HG02642 (cell line): ENCODE measurements at regions not wholly inside any gene's neighbourhood (a gene's known extent, or its start where the extent isn't known, plus 50 kb on each side); places are given as distances from the start of the nearest gene placed in this dataset.
"Not testable (repeated sequence)": the region's sequence is repeated elsewhere in the genome, so short reads cannot be mapped to it uniquely, and the experiment has no call there.

Source experiments
- ATAC-seq: cut with Tn5 transposase; IDR thresholded peaks from one replicate; pipeline ENCODE4 v1.9.1; 2021; ENCODE audit warnings: mild to moderate bottlenecking; ENCODE audit not compliant: unreplicated experiment, poor library complexity

- peak; percentile 94 for ATAC-seq
Measured at GRCh38 chr11:15819679-15820286, 536.6 kb downstream of the SOX6 start.

- no peak for ATAC-seq
Measured at GRCh38 chr11:15821451-15821850, 534.9 kb downstream of the SOX6 start.

- no peak for ATAC-seq
Measured at GRCh38 chr11:15824060-15824459, 532.3 kb downstream of the SOX6 start.

- no peak for ATAC-seq
Measured at GRCh38 chr11:15825976-15826650, 530.2 kb downstream of the SOX6 start.

- peak; percentile 47 for ATAC-seq
Measured at GRCh38 chr11:15826826-15827225, 529.5 kb downstream of the SOX6 start.

- no peak for ATAC-seq
Measured at GRCh38 chr11:15828215-15828853, 528.0 kb downstream of the SOX6 start.

- ATAC-seq, result no peak
Measured at GRCh38 chr11:15829312-15829711, 527.0 kb downstream of the SOX6 start.

GRCh38 chr11:15830741-15831428, 525.5 kb downstream of the SOX6 start:
- ATAC-seq, result no peak

GRCh38 chr11:15835788-15836411, 520.4 kb downstream of the SOX6 start:
- no peak for ATAC-seq

GRCh38 chr11:15836795-15837194, 519.6 kb downstream of the SOX6 start:
- no peak for ATAC-seq

GRCh38 chr11:15837901-15838489, 518.4 kb downstream of the SOX6 start:
- ATAC-seq, result no peak

- ATAC-seq, result no peak
Measured at GRCh38 chr11:15839061-15839460, 517.3 kb downstream of the SOX6 start.

- no peak for ATAC-seq
Measured at GRCh38 chr11:15840966-15841365, 515.4 kb downstream of the SOX6 start.

GRCh38 chr11:15841931-15842740, 514.2 kb downstream of the SOX6 start:
- no peak for ATAC-seq

- ATAC-seq, result no peak
Measured at GRCh38 chr11:15843309-15843872, 513.0 kb downstream of the SOX6 start.

GRCh38 chr11:15845261-15845660, 511.1 kb downstream of the SOX6 start:
- no peak for ATAC-seq

GRCh38 chr11:15848631-15849168, 507.6 kb downstream of the SOX6 start:
- no peak for ATAC-seq

- ATAC-seq, result no peak
Measured at GRCh38 chr11:15849257-15849656, 507.1 kb downstream of the SOX6 start.

- ATAC-seq, result not testable (repeated sequence)
Measured at GRCh38 chr11:15850335-15850734, 506.0 kb downstream of the SOX6 start.
